ENCODE measurements at regions not wholly inside any gene's neighbourhood (a gene's known extent, or its start where the extent isn't known, plus 50 kb on each side); places are given as distances from the start of the nearest gene placed in this dataset.
A peak's percentile ranks its signal among the peaks of the same experiment; 100 is the strongest.

GRCh38 chr10:3415038-3415736 is 242.6 kb upstream of the PITRM1 start:
- no peak for DNase-seq (ENCODE audit: low read depth, low spot score)

- DNase-seq (ENCODE audit: low read depth, low spot score), result no peak
Measured at GRCh38 chr10:3414667-3415023, 242.1 kb upstream of the PITRM1 start.

- DNase-seq (ENCODE audit: low read depth, low spot score), result no peak
Measured at GRCh38 chr10:3413937-3414666, 241.5 kb upstream of the PITRM1 start.

GRCh38 chr10:3412646-3413045 is 240.1 kb upstream of the PITRM1 start:
- DNase-seq (ENCODE audit: low read depth, low spot score), result no peak

- no peak for DNase-seq (ENCODE audit: low read depth, low spot score)
Measured at GRCh38 chr10:3412071-3412582, 239.5 kb upstream of the PITRM1 start.

- DNase-seq (ENCODE audit: low read depth, low spot score), result no peak
Measured at GRCh38 chr10:3411044-3411443, 238.5 kb upstream of the PITRM1 start.

- DNase-seq (ENCODE audit: low read depth, low spot score), result no peak
Measured at GRCh38 chr10:3409928-3410327, 237.3 kb upstream of the PITRM1 start.

- no peak for DNase-seq (ENCODE audit: low read depth, low spot score)
Measured at GRCh38 chr10:3408603-3409365, 236.2 kb upstream of the PITRM1 start.

GRCh38 chr10:3407208-3407607 is 234.6 kb upstream of the PITRM1 start:
- no peak for DNase-seq (ENCODE audit: low read depth, low spot score)

- no peak for DNase-seq (ENCODE audit: low read depth, low spot score)
Measured at GRCh38 chr10:3406556-3406955, 234.0 kb upstream of the PITRM1 start.

GRCh38 chr10:3404381-3404780 is 231.8 kb upstream of the PITRM1 start:
- DNase-seq (ENCODE audit: low read depth, low spot score), result no peak

- no peak for DNase-seq (ENCODE audit: low read depth, low spot score)
Measured at GRCh38 chr10:3402187-3402751, 229.7 kb upstream of the PITRM1 start.

- DNase-seq (ENCODE audit: low read depth, low spot score), result no peak
Measured at GRCh38 chr10:3401491-3401938, 228.9 kb upstream of the PITRM1 start.

GRCh38 chr10:3400348-3400747 is 227.8 kb upstream of the PITRM1 start:
- peak; percentile 72 for DNase-seq (ENCODE audit: low read depth, low spot score)

- DNase-seq (ENCODE audit: low read depth, low spot score), result peak; percentile 10
Measured at GRCh38 chr10:3399756-3400155, 227.2 kb upstream of the PITRM1 start.

GRCh38 chr10:3398825-3399646 is 226.5 kb upstream of the PITRM1 start:
- DNase-seq (ENCODE audit: low read depth, low spot score), result no peak

GRCh38 chr10:3397846-3398245 is 225.3 kb upstream of the PITRM1 start:
- DNase-seq (ENCODE audit: low read depth, low spot score), result no peak

GRCh38 chr10:3397231-3397630 is 224.6 kb upstream of the PITRM1 start:
- no peak for DNase-seq (ENCODE audit: low read depth, low spot score)

GRCh38 chr10:3396116-3396515 is 223.5 kb upstream of the PITRM1 start:
- no peak for DNase-seq (ENCODE audit: low read depth, low spot score)

GRCh38 chr10:3395458-3395861 is 222.9 kb upstream of the PITRM1 start:
- no peak for DNase-seq (ENCODE audit: low read depth, low spot score)

GRCh38 chr10:3395041-3395440 is 222.5 kb upstream of the PITRM1 start:
- no peak for DNase-seq (ENCODE audit: low read depth, low spot score)

Measured in pulmonary artery endothelial cell (primary cell).